ENCODE measurements at regions not wholly inside any gene's neighbourhood (a gene's known extent, or its start where the extent isn't known, plus 50 kb on each side); places are given as distances from the start of the nearest gene placed in this dataset.

DNA sequence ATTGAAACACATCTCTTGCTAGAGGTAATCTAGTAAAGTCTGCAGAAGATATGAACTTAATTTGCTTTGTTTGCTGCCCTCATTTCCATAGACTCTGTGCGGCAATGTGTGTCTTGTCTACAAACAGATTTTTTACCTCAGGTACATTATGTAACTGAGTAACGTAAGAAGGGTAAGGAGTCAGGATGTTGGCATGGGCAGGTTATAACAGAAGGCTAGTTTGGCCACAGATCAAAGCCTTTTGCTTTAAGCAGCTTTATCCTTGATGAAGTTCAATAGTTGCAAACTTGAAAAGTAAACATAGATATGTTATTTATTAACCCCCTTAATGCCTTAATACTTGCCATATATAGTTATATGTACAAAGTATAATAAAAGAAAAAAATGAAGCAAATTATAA is 391.6 kb upstream of the FKBP1C start:
- Histone ChIP-seq H3K36me3 (ENCODE audit: insufficient read depth, low read length, poor library complexity, severe bottlenecking) (no peaks in the 10 kb centered on the region), H3K9me3 (ENCODE audit: low read depth, low read length, poor library complexity, severe bottlenecking) (peaks cover 31% of the 10 kb centered on the region), H3K4me3 (ENCODE audit: low read depth, low read length, poor library complexity, severe bottlenecking) (no peak overlapping the region), H3K4me1 (ENCODE audit: insufficient read depth, low read length, poor library complexity, severe bottlenecking) (no peaks in the 10 kb centered on the region), H3K27me3 (replicated peaks; ENCODE audit: insufficient read depth, low read depth, low read length, poor library complexity) (no peaks in the 10 kb centered on the region), H3K27ac (ENCODE audit: low read depth, low read length, poor library complexity, severe bottlenecking) (no peak overlapping the region)
- intact Hi-C loops (cut with micrococcal nuclease; ENCODE audit: unreplicated experiment) = no loop called here
- no TSS peak for BruUV-seq (replicated peaks)
- POLR2A ChIA-PET (ENCODE audit: low non-redundant PET) = no interaction called here
- CTCF ChIA-PET = no interaction called here
- TF ChIP-seq, protein P1, sequence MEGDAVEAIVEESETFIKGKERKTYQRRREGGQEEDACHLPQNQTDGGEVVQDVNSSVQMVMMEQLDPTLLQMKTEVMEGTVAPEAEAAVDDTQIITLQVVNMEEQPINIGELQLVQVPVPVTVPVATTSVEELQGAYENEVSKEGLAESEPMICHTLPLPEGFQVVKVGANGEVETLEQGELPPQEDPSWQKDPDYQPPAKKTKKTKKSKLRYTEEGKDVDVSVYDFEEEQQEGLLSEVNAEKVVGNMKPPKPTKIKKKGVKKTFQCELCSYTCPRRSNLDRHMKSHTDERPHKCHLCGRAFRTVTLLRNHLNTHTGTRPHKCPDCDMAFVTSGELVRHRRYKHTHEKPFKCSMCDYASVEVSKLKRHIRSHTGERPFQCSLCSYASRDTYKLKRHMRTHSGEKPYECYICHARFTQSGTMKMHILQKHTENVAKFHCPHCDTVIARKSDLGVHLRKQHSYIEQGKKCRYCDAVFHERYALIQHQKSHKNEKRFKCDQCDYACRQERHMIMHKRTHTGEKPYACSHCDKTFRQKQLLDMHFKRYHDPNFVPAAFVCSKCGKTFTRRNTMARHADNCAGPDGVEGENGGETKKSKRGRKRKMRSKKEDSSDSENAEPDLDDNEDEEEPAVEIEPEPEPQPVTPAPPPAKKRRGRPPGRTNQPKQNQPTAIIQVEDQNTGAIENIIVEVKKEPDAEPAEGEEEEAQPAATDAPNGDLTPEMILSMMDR (conservative IDR thresholded peaks at IDR 0.05; ENCODE audit: low read depth, low read length) = no peak
- TF ChIP-seq EZH2 (IDR thresholded peaks at IDR 0.05; ENCODE audit: borderline replicate concordance, low read depth, low read length, poor library complexity, severe bottlenecking) = no peak
- DNase-seq (ENCODE audit: low spot score) = no peak

DNA sequence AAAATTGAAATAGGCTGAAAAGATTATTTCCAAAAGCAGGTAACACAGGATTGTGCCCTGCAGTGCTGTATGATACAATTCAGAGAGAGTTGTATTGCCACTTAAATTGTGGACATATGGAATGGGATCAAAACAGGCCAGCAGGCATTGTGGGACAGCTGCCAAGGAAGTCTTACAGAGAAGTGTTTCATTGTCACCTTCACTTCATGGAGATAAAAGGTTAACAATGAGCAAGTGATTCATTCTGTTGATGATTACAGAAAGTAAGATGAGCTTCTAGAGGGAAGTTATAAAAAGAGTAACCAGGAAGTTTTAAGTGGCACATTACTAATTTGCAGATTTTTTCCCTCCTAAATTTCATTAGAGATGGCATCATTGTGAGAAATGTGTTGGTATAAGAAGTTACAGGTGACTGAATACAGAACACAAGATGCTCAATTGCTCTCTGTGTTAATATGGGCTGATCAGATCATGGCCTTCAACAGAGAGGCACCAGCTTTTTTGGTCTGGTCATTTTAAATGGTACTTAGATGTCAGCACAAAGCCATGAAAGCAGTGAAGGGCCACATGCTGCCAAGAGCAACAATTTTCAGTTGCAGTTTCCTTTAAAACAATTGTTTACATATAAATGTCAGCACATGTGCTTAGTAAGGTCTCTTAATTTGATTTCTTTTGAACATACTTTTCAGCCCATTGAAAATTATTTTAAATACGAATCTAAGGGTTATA is 402.5 kb upstream of the FKBP1C start:
- TF ChIP-seq, protein P1 (conservative IDR thresholded peaks at IDR 0.05; ENCODE audit: low read depth, low read length) = no peak
- TF ChIP-seq EZH2 (IDR thresholded peaks at IDR 0.05; ENCODE audit: borderline replicate concordance, low read depth, low read length, poor library complexity, severe bottlenecking) = no peak
- no peak overlapping the region for H3K4me3 ChIP-seq (ENCODE audit: low read depth, low read length, poor library complexity, severe bottlenecking)
- H3K9me3 ChIP-seq (ENCODE audit: low read depth, low read length, poor library complexity, severe bottlenecking) = peaks cover 18% of the 10 kb centered on the region
- intact Hi-C loops (cut with micrococcal nuclease; ENCODE audit: unreplicated experiment) = no loop called here
- no peak for DNase-seq (ENCODE audit: low spot score)
- no peak overlapping the region for H3K27ac ChIP-seq (ENCODE audit: low read depth, low read length, poor library complexity, severe bottlenecking)
- ChIA-PET POLR2A (ENCODE audit: low non-redundant PET) (no interaction called here), CTCF (no interaction called here)
- BruUV-seq (replicated peaks) = no TSS peak
- no peaks in the 10 kb centered on the region for H3K27me3 ChIP-seq (replicated peaks; ENCODE audit: insufficient read depth, low read depth, low read length, poor library complexity)
- H3K4me1 ChIP-seq (ENCODE audit: insufficient read depth, low read length, poor library complexity, severe bottlenecking) = no peaks in the 10 kb centered on the region
- H3K36me3 ChIP-seq (ENCODE audit: insufficient read depth, low read length, poor library complexity, severe bottlenecking) = no peaks in the 10 kb centered on the region

DNA sequence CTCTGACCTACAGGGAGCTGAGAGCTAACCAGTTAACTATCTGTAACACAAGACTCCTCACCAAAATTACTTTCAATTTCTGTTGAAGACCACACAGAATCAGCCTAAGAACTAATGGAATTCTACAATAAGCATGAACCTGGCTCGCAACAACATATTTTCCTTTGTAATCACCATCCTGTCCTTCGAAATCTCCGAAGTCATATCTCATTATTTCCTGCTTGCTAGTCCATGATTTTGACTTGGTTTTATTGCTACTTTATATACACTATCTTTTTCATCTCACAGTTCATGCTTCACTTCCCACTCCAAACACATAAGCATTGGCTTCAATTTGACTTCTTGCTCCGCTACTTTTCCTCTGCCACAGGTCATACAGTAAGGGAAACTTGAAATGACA is 405.8 kb upstream of the FKBP1C start:
- Histone ChIP-seq H3K4me1 (ENCODE audit: insufficient read depth, low read length, poor library complexity, severe bottlenecking) (no peaks in the 10 kb centered on the region), H3K27me3 (replicated peaks; ENCODE audit: insufficient read depth, low read depth, low read length, poor library complexity) (no peaks in the 10 kb centered on the region), H3K36me3 (ENCODE audit: insufficient read depth, low read length, poor library complexity, severe bottlenecking) (no peaks in the 10 kb centered on the region), H3K9me3 (ENCODE audit: low read depth, low read length, poor library complexity, severe bottlenecking) (peaks cover 24% of the 10 kb centered on the region), H3K4me3 (ENCODE audit: low read depth, low read length, poor library complexity, severe bottlenecking) (no peak overlapping the region), H3K27ac (ENCODE audit: low read depth, low read length, poor library complexity, severe bottlenecking) (no peak overlapping the region)
- TF ChIP-seq, protein P1 (conservative IDR thresholded peaks at IDR 0.05; ENCODE audit: low read depth, low read length) = no peak
- no peak for TF ChIP-seq EZH2 (IDR thresholded peaks at IDR 0.05; ENCODE audit: borderline replicate concordance, low read depth, low read length, poor library complexity, severe bottlenecking)
- BruUV-seq (replicated peaks) = no TSS peak
- CTCF ChIA-PET = no interaction called here
- POLR2A ChIA-PET (ENCODE audit: low non-redundant PET) = no interaction called here
- DNase-seq (ENCODE audit: low spot score) = no peak
- intact Hi-C loops (cut with micrococcal nuclease; ENCODE audit: unreplicated experiment) = no loop called here

Measured in A673 (cell line).